ENCODE measurements at regions not wholly inside any gene's neighbourhood (a gene's known extent, or its start where the extent isn't known, plus 50 kb on each side); places are given as distances from the start of the nearest gene placed in this dataset.

- DNase-seq (ENCODE audit: low read depth, low spot score), result no peak
- TF ChIP-seq CTCF (IDR thresholded peaks at IDR 0.05; ENCODE audit: low read depth, low read length), result no peak
- in situ Hi-C loops (cut with HindIII; ENCODE audit: low sequenced_read_pairs), result no loop called here
- no peak overlapping the region for H3K4me3 ChIP-seq (ENCODE audit: low read depth, low read length)
These were observed 94.7 kb downstream of the RAMP3 start for GRCh38 chr7:45252248-45252647.

- no peak for DNase-seq (ENCODE audit: low read depth, low spot score)
- no peak for TF ChIP-seq CTCF (IDR thresholded peaks at IDR 0.05; ENCODE audit: low read depth, low read length)
- H3K4me3 ChIP-seq (ENCODE audit: low read depth, low read length), result no peak overlapping the region
- in situ Hi-C loops (cut with HindIII; ENCODE audit: low sequenced_read_pairs), result no loop called here
These were observed 95.3 kb downstream of the RAMP3 start for GRCh38 chr7:45252857-45253256.

DNA sequence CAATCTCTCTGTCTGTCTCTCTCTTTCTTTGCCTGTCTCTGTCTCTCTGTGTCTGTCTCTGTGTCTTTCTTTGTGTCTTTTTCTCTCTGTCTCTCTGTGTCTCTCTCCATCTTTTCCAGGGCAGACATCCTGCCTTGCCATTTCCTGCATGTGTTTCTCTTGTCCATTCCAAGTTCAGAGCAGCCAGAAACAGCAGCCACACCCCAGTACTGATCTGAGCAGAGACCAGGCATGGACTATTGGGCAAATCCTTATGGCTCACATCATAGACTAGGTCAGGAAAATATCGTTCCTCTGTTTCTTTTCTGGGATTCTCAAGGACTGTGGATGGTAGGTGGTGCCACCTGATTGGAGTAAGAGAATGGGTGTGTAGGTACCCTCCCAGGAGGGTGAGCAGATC lies 95.8 kb downstream of the RAMP3 start:
- DNase-seq (ENCODE audit: low read depth, low spot score), result no peak
- TF ChIP-seq CTCF (IDR thresholded peaks at IDR 0.05; ENCODE audit: low read depth, low read length), result no peak
- in situ Hi-C loops (cut with HindIII; ENCODE audit: low sequenced_read_pairs), result no loop called here
- no peak overlapping the region for H3K4me3 ChIP-seq (ENCODE audit: low read depth, low read length)

DNA sequence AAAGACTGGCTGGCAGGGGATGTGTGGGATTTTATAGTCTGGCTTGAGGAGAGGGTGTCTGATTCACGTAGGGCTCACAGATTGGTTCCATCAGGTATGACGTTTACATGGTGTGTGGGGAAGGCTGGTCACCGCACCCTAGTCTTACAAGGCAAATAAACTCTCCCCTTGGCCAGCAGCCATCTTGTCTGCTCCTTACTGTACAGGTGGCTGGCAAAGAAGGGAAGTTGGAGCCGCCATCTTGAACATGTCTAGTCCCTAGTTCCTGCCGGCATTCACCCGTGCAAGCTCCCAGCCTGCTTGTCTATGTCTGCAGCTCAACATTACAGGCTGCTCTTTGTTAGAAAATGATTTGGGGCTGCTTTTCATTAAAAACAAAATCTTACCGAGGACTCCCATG lies 97.6 kb downstream of the RAMP3 start:
- no peak overlapping the region for H3K4me3 ChIP-seq (ENCODE audit: low read depth, low read length)
- in situ Hi-C loops (cut with HindIII; ENCODE audit: low sequenced_read_pairs), result no loop called here
- no peak for DNase-seq (ENCODE audit: low read depth, low spot score)
- TF ChIP-seq CTCF (IDR thresholded peaks at IDR 0.05; ENCODE audit: low read depth, low read length), result no peak

- no peak for DNase-seq (ENCODE audit: low read depth, low spot score)
- in situ Hi-C loops (cut with HindIII; ENCODE audit: low sequenced_read_pairs), result no loop called here
- no peak overlapping the region for H3K4me3 ChIP-seq (ENCODE audit: low read depth, low read length)
- no peak for TF ChIP-seq CTCF (IDR thresholded peaks at IDR 0.05; ENCODE audit: low read depth, low read length)
These were observed 98.7 kb downstream of the RAMP3 start for GRCh38 chr7:45256309-45256708.

DNA sequence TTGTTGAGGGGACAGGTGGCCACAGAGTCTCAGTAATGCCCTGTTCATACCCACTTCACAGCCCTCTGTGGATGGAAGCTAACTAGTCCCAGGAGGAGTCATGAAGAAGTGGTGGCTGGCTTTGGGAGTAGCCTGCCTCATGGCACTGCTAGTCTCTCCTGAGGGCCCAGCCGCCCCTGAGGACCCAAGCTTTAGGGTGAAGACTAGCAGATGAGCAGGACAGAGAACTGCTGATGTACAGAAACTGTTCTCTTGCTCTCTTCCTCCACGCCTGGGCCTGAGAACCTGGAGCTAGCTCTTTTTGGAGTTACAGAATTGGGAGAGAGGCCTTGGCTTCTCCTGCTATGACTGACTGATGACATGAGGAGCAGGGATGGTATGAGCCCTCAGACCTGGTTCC lies 99.2 kb downstream of the RAMP3 start:
- no peak for DNase-seq (ENCODE audit: low read depth, low spot score)
- no peak for TF ChIP-seq CTCF (IDR thresholded peaks at IDR 0.05; ENCODE audit: low read depth, low read length)
- no peak overlapping the region for H3K4me3 ChIP-seq (ENCODE audit: low read depth, low read length)
- in situ Hi-C loops (cut with HindIII; ENCODE audit: low sequenced_read_pairs), result no loop called here

- H3K4me3 ChIP-seq (ENCODE audit: low read depth, low read length), result no peak overlapping the region
- no peak for TF ChIP-seq CTCF (IDR thresholded peaks at IDR 0.05; ENCODE audit: low read depth, low read length)
These were observed 99.7 kb downstream of the RAMP3 start for GRCh38 chr7:45257284-45257683.

More at GRCh38 chr7:45257284-45257683, 99.7 kb downstream of the RAMP3 start:
- DNase-seq (ENCODE audit: low read depth, low spot score), result no peak
- in situ Hi-C loops (cut with HindIII; ENCODE audit: low sequenced_read_pairs), result no loop called here

Data from astrocyte of the spinal cord (primary cell).